ENCODE measurements at regions not wholly inside any gene's neighbourhood (a gene's known extent, or its start where the extent isn't known, plus 50 kb on each side); places are given as distances from the start of the nearest gene placed in this dataset.

DNA sequence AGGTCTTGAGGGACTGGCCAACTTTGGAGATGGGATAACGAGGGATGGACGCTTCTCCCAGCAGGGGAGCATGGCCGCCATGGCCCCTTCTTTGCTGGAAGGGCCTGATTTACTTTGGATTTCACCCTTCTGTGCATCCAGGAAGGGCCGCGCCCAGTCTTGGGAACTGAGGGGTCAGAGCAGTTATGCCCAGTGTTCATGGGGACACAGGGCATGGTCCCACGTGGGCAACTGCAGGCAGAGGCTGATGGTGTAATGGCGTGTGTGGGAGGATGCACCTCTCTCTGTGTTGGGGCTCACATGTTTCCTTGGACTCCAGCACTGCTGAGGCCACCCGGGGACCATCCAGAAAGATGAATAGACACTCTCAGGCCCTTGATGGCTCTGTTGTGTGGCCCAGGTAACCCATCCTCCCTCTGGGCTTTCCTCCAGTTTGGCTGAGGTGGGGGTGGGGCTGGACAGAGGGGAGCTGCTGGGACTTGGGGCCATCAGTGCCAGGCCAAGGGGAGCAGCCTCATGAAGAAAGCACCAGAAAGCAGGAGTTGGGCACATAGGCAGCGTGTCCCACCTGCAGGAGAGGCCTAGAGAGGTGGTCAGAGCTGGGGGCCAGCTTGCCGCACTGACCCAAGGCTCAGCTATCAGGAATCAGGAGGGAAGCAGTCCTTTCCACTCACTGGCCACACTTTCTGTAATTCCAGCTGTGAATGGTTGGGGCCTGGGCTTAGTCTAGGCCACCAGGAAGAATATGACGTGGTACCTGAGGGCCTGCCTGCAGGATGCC, 1033.9 kb downstream of the TBC1D22A start (continued):
- no peak for TF ChIP-seq CHCHD3 (CRISPR knock-in tag; IDR thresholded peaks at IDR 0.05)
- TF ChIP-seq HNRNPUL1 (IDR thresholded peaks at IDR 0.05; ENCODE audit: low read depth, low read length), result no peak
- TF ChIP-seq, protein P1, sequence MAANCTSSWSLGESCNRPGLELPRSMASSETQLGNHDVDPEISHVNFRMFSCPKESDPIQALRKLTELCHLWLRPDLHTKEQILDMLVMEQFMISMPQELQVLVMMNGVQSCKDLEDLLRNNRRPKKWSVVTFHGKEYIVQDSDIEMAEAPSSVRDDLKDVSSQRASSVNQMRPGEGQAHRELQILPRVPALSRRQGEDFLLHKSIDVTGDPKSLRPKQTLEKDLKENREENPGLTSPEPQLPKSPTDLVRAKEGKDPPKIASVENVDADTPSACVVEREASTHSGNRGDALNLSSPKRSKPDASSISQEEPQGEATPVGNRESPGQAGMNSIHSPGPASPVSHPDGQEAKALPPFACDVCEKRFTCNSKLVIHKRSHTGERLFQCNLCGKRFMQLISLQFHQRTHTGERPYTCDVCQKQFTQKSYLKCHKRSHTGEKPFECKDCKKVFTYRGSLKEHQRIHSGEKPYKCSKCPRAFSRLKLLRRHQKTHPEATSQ (CRISPR knock-in tag; IDR thresholded peaks at IDR 0.05; ENCODE audit: borderline replicate concordance), result no peak
- TF ChIP-seq ZNF256 (CRISPR knock-in tag; conservative IDR thresholded peaks at IDR 0.05), result no peak
- TF ChIP-seq, protein P2, sequence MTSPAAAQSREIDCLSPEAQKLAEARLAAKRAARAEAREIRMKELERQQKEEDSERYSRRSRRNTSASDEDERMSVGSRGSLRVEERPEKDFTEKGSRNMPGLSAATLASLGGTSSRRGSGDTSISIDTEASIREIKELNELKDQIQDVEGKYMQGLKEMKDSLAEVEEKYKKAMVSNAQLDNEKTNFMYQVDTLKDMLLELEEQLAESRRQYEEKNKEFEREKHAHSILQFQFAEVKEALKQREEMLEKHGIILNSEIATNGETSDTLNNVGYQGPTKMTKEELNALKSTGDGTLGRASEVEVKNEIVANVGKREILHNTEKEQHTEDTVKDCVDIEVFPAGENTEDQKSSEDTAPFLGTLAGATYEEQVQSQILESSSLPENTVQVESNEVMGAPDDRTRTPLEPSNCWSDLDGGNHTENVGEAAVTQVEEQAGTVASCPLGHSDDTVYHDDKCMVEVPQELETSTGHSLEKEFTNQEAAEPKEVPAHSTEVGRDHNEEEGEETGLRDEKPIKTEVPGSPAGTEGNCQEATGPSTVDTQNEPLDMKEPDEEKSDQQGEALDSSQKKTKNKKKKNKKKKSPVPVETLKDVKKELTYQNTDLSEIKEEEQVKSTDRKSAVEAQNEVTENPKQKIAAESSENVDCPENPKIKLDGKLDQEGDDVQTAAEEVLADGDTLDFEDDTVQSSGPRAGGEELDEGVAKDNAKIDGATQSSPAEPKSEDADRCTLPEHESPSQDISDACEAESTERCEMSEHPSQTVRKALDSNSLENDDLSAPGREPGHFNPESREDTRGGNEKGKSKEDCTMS (CRISPR knock-in tag; conservative IDR thresholded peaks at IDR 0.05), result no peak
- TF ChIP-seq, protein P3, sequence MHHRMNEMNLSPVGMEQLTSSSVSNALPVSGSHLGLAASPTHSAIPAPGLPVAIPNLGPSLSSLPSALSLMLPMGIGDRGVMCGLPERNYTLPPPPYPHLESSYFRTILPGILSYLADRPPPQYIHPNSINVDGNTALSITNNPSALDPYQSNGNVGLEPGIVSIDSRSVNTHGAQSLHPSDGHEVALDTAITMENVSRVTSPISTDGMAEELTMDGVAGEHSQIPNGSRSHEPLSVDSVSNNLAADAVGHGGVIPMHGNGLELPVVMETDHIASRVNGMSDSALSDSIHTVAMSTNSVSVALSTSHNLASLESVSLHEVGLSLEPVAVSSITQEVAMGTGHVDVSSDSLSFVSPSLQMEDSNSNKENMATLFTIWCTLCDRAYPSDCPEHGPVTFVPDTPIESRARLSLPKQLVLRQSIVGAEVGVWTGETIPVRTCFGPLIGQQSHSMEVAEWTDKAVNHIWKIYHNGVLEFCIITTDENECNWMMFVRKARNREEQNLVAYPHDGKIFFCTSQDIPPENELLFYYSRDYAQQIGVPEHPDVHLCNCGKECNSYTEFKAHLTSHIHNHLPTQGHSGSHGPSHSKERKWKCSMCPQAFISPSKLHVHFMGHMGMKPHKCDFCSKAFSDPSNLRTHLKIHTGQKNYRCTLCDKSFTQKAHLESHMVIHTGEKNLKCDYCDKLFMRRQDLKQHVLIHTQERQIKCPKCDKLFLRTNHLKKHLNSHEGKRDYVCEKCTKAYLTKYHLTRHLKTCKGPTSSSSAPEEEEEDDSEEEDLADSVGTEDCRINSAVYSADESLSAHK (CRISPR knock-in tag; IDR thresholded peaks at IDR 0.05; ENCODE audit: borderline replicate concordance), result no peak
- TF ChIP-seq SNAI1 (CRISPR knock-in tag; IDR thresholded peaks at IDR 0.05; ENCODE audit: borderline replicate concordance), result no peak

All from HepG2 (cell line).